ENCODE measurements at regions not wholly inside any gene's neighbourhood (a gene's known extent, or its start where the extent isn't known, plus 50 kb on each side); places are given as distances from the start of the nearest gene placed in this dataset.
"Not testable (repeated sequence)": the region's sequence is repeated elsewhere in the genome, so short reads cannot be mapped to it uniquely, and the experiment has no call there.

GRCh38 chr2:2581331-2582159 lies 250.5 kb upstream of the MYT1L start:
- H3K36me3 ChIP-seq: no peaks in the 10 kb centered on the region
- H3K9me3 ChIP-seq: no peaks in the 10 kb centered on the region
- H3K4me3 ChIP-seq: no peak overlapping the region
- no peaks in the 10 kb centered on the region for H3K27me3 ChIP-seq
- DNase-seq: no peak
- TF ChIP-seq, protein P1, sequence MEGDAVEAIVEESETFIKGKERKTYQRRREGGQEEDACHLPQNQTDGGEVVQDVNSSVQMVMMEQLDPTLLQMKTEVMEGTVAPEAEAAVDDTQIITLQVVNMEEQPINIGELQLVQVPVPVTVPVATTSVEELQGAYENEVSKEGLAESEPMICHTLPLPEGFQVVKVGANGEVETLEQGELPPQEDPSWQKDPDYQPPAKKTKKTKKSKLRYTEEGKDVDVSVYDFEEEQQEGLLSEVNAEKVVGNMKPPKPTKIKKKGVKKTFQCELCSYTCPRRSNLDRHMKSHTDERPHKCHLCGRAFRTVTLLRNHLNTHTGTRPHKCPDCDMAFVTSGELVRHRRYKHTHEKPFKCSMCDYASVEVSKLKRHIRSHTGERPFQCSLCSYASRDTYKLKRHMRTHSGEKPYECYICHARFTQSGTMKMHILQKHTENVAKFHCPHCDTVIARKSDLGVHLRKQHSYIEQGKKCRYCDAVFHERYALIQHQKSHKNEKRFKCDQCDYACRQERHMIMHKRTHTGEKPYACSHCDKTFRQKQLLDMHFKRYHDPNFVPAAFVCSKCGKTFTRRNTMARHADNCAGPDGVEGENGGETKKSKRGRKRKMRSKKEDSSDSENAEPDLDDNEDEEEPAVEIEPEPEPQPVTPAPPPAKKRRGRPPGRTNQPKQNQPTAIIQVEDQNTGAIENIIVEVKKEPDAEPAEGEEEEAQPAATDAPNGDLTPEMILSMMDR (IDR thresholded peaks at IDR 0.05): no peak
- TF ChIP-seq EP300 (IDR thresholded peaks at IDR 0.05) (no peak), POLR2A (IDR thresholded peaks at IDR 0.05) (no peak), POLR2AphosphoS5 (IDR thresholded peaks at IDR 0.05) (no peak)
- ATAC-seq (ENCODE audit: low FRiP score in 2 of 2): no peak
- H3K27ac ChIP-seq: no peak overlapping the region
- no peaks in the 10 kb centered on the region for H3K4me1 ChIP-seq
- WGBS, 2 donors: 58 to 79% methylated on average over 18 to 28 of the region's 28 CpGs

GRCh38 chr2:2580841-2581240 lies 249.8 kb upstream of the MYT1L start:
- H3K4me3 ChIP-seq; DNase-seq; H3K4me1 ChIP-seq; H3K9me3 ChIP-seq; H3K27me3 ChIP-seq; H3K36me3 ChIP-seq; ATAC-seq (ENCODE audit: low FRiP score in 2 of 2); H3K27ac ChIP-seq: not testable (repeated sequence)
- WGBS, 2 donors: 89 to 91% methylated on average over 19 of the region's 19 CpGs

- DNase-seq (no peak), ATAC-seq (ENCODE audit: low FRiP score in 2 of 2) (no peak)
- no peaks in the 10 kb centered on the region for H3K27me3 ChIP-seq
- H3K9me3 ChIP-seq: no peaks in the 10 kb centered on the region
- H3K36me3 ChIP-seq: no peaks in the 10 kb centered on the region
- no peak overlapping the region for H3K4me3 ChIP-seq
- no peak for TF ChIP-seq POLR2AphosphoS5 (IDR thresholded peaks at IDR 0.05)
- TF ChIP-seq, protein P1 (IDR thresholded peaks at IDR 0.05): no peak
- TF ChIP-seq EP300 (IDR thresholded peaks at IDR 0.05): no peak
- no peak for TF ChIP-seq POLR2A (IDR thresholded peaks at IDR 0.05)
- no peak overlapping the region for H3K27ac ChIP-seq
- H3K4me1 ChIP-seq: no peaks in the 10 kb centered on the region
- WGBS, 2 donors: 84 to 87% methylated on average over 13 to 19 of the region's 19 CpGs
Observed at GRCh38 chr2:2580341-2580740, 249.3 kb upstream of the MYT1L start.

DNA sequence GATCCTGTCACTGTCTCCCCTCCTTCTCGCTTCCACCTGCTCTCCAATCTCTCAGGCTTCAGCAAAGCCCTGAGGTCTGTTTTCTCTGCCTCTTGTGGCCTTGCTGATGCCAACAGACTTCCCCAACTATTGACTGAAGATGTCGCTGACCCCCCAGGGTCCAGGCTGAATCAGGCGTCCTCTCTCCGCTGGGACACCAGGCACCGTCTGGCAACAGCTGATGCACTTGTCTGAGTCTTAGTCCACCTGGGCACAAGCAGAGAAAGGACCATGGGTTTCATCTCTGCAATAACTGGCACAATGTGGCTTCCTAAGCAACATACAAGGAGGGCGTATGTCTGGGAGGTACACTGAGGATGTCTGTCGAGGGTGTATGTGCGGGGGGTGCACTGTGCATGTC lies 248.7 kb upstream of the MYT1L start:
- ATAC-seq (ENCODE audit: low FRiP score in 2 of 2) (no peak), DNase-seq (no peak)
- H3K4me3 ChIP-seq: no peak overlapping the region
- no peaks in the 10 kb centered on the region for H3K9me3 ChIP-seq
- no peaks in the 10 kb centered on the region for H3K4me1 ChIP-seq
- no peaks in the 10 kb centered on the region for H3K36me3 ChIP-seq
- TF ChIP-seq, protein P1 (IDR thresholded peaks at IDR 0.05): no peak
- H3K27ac ChIP-seq: no peak overlapping the region
- H3K27me3 ChIP-seq: no peaks in the 10 kb centered on the region
- 70 to 78% methylated on average over 8 of the region's 8 CpGs for WGBS, 2 donors

- ATAC-seq (ENCODE audit: low FRiP score in 2 of 2) (no peak), DNase-seq (no peak)
- Histone ChIP-seq H3K27me3 (no peaks in the 10 kb centered on the region), H3K4me3 (no peak overlapping the region), H3K4me1 (no peaks in the 10 kb centered on the region), H3K9me3 (no peaks in the 10 kb centered on the region), H3K27ac (no peak overlapping the region), H3K36me3 (no peaks in the 10 kb centered on the region)
- TF ChIP-seq, protein P1 (IDR thresholded peaks at IDR 0.05): no peak
- no peak for TF ChIP-seq POLR2AphosphoS5 (IDR thresholded peaks at IDR 0.05)
- TF ChIP-seq EP300 (IDR thresholded peaks at IDR 0.05): no peak
- WGBS, 2 donors: 77 to 80% methylated on average over 16 to 17 of the region's 17 CpGs
Observed at GRCh38 chr2:2577407-2577831, 246.3 kb upstream of the MYT1L start.
